H9 (cell line): ENCODE measurements at regions not wholly inside any gene's neighbourhood (a gene's known extent, or its start where the extent isn't known, plus 50 kb on each side); places are given as distances from the start of the nearest gene placed in this dataset.

Source experiments
- DNase-seq: peaks from one replicate; pipeline ENCODE4 v3.0.0-alpha.2; 2017
- H2AFZ ChIP-seq: one replicate; pipeline ENCODE4 v1.6.1; 2013; ENCODE audit warnings: mild to moderate bottlenecking, low read length, control low read depth, moderate library complexity
- H2AK5ac ChIP-seq: 2 replicates; pipeline ENCODE4 v1.6.1; 2013; ENCODE audit warnings: low read length, control low read depth, mixed read lengths; ENCODE audit not compliant: insufficient read length
- H2BK120ac ChIP-seq: one replicate; pipeline ENCODE4 v1.6.1; 2013; ENCODE audit warnings: low read depth, mild to moderate bottlenecking, low read length, control low read depth, inconsistent platforms; ENCODE audit not compliant: poor library complexity, severe bottlenecking
- H2BK12ac ChIP-seq: 2 replicates; pipeline ENCODE4 v1.6.1; 2013; ENCODE audit warnings: low read length, control low read depth, mixed read lengths, low read depth; ENCODE audit not compliant: insufficient read length
- H2BK15ac ChIP-seq: 2 replicates; pipeline ENCODE4 v1.6.1; 2013; ENCODE audit warnings: low read depth, low read length, control low read depth
- H2BK20ac ChIP-seq: one replicate; pipeline ENCODE4 v1.6.1; 2013; ENCODE audit warnings: low read depth, mild to moderate bottlenecking, low read length, control low read depth, inconsistent platforms; ENCODE audit not compliant: poor library complexity, severe bottlenecking
- H2BK5ac ChIP-seq: 2 replicates; pipeline ENCODE4 v1.6.1; 2013; ENCODE audit warnings: low read length, control low read depth, mixed read lengths; ENCODE audit not compliant: insufficient read length
- H3K14ac ChIP-seq: 2 replicates; pipeline ENCODE4 v1.6.1; 2013; ENCODE audit warnings: low read length, control low read depth; ENCODE audit not compliant: insufficient read depth
- H3K18ac ChIP-seq: 2 replicates; pipeline ENCODE4 v1.6.1; 2013; ENCODE audit warnings: low read depth, mild to moderate bottlenecking, mixed read lengths, low read length, control low read depth; ENCODE audit not compliant: insufficient read length
- H3K23ac ChIP-seq: 2 replicates; pipeline ENCODE4 v1.6.1; 2013; ENCODE audit warnings: low read length, control low read depth, mixed read lengths, low read depth; ENCODE audit not compliant: insufficient read length
- H3K23me2 ChIP-seq: 2 replicates; pipeline ENCODE4 v1.6.1; 2013; ENCODE audit warnings: low read depth, mild to moderate bottlenecking, mixed read lengths, low read length, control low read depth; ENCODE audit not compliant: insufficient read length, poor library complexity, severe bottlenecking
- H3K27ac ChIP-seq: 2 replicates; pipeline ENCODE4 v1.5.1; 2013; ENCODE audit warnings: low read length, control low read depth, mixed read lengths, low read depth; ENCODE audit not compliant: insufficient read length
- H3K27me3 ChIP-seq: 2 replicates; pipeline ENCODE4 v1.6.1; 2013; ENCODE audit warnings: low read length, control low read depth, inconsistent platforms; ENCODE audit not compliant: insufficient read depth
- H3K4ac ChIP-seq: 2 replicates; pipeline ENCODE4 v1.6.1; 2013; ENCODE audit warnings: low read depth, mild to moderate bottlenecking, control low read depth, inconsistent platforms, low read length, moderate library complexity
- H3K4me1 ChIP-seq: 2 replicates; pipeline ENCODE4 v1.6.1; 2013; ENCODE audit warnings: low read length, control low read depth, inconsistent platforms; ENCODE audit not compliant: insufficient read depth
- H3K4me2 ChIP-seq: 2 replicates; pipeline ENCODE4 v1.6.1; 2013; ENCODE audit warnings: low read length, control low read depth, mixed read lengths; ENCODE audit not compliant: insufficient read length, insufficient read depth
- H3K56ac ChIP-seq: 2 replicates; pipeline ENCODE4 v1.6.1; 2013; ENCODE audit warnings: low read depth, mild to moderate bottlenecking, mixed read lengths, low read length, control low read depth; ENCODE audit not compliant: insufficient read length
- H3K79me1 ChIP-seq: 2 replicates; pipeline ENCODE4 v1.6.1; 2013; ENCODE audit warnings: low read depth, mild to moderate bottlenecking, moderate library complexity, low read length, control low read depth, inconsistent platforms; ENCODE audit not compliant: insufficient read depth, poor library complexity, severe bottlenecking
- H3K79me2 ChIP-seq: 2 replicates; pipeline ENCODE4 v1.6.1; 2013; ENCODE audit warnings: low read length, control low read depth, inconsistent platforms; ENCODE audit not compliant: insufficient read depth
- H3K9ac ChIP-seq: 2 replicates; pipeline ENCODE4 v1.6.1; 2013; ENCODE audit warnings: low read length, control low read depth, mixed read lengths; ENCODE audit not compliant: insufficient read length; ENCODE audit errors: extremely low read depth
- H3K9me3 ChIP-seq: one replicate; pipeline ENCODE4 v1.6.1; 2013; ENCODE audit warnings: low read depth, low read length, inconsistent platforms; ENCODE audit not compliant: control insufficient read depth
- H3T11ph ChIP-seq: one replicate; pipeline ENCODE4 v1.6.1; 2013; ENCODE audit warnings: mild to moderate bottlenecking, low read length, control low read depth, inconsistent platforms
- H4K20me1 ChIP-seq: one replicate; pipeline ENCODE4 v1.6.1; 2013; ENCODE audit not compliant: control insufficient read depth, insufficient read length, insufficient read depth
- H4K5ac ChIP-seq: 2 replicates; pipeline ENCODE4 v1.6.1; 2013; ENCODE audit warnings: low read depth, mild to moderate bottlenecking, mixed read lengths, low read length, control low read depth; ENCODE audit not compliant: insufficient read length
- H4K8ac ChIP-seq: replicated peaks from 2 replicates; pipeline ENCODE4 v1.6.1; 2013; ENCODE audit warnings: low read length, control low read depth, mixed read lengths, low read depth; ENCODE audit not compliant: insufficient read length
- H4K91ac ChIP-seq: 2 replicates; pipeline ENCODE4 v1.6.1; 2013; ENCODE audit warnings: low read depth, mild to moderate bottlenecking, moderate library complexity, mixed read lengths, low read length, control low read depth; ENCODE audit not compliant: insufficient read length
- H3K27ac Mint-ChIP-seq, 3 experiments: 2 replicates in 2 of 3; 3 replicates in 1 of 3; pipeline ENCODE4 v1.8.0; 2020 to 2021; ENCODE audit warnings: mixed read lengths in 3 of 3, mild to moderate bottlenecking in 1 of 3, moderate library complexity in 1 of 3
- H3K27me3 Mint-ChIP-seq: 2 replicates; pipeline ENCODE4 v1.8.0; 2021; ENCODE audit warnings: low read depth, mild to moderate bottlenecking, moderate library complexity, mixed read lengths
- H3K36me3 Mint-ChIP-seq, 3 experiments: 2 replicates in 2 of 3; 3 replicates in 1 of 3; pipeline ENCODE4 v1.8.0; 2020 to 2021; ENCODE audit warnings: low read depth in 3 of 3, mixed read lengths in 3 of 3; ENCODE audit not compliant: insufficient read depth in 1 of 3
- H3K4me1 Mint-ChIP-seq, 2 experiments: 2 replicates each; pipeline ENCODE4 v1.8.0; 2020; ENCODE audit warnings: mixed read lengths in 2 of 2
- H3K4me3 Mint-ChIP-seq, 2 experiments: 2 replicates in 1 of 2; 3 replicates in 1 of 2; pipeline ENCODE4 v1.8.0; 2020 to 2021; ENCODE audit warnings: mild to moderate bottlenecking in 2 of 2, mixed read lengths in 2 of 2, moderate library complexity in 1 of 2
- H3K9me3 Mint-ChIP-seq, 2 experiments: 2 replicates in 1 of 2; 3 replicates in 1 of 2; pipeline ENCODE4 v1.8.0; 2020; ENCODE audit warnings: mild to moderate bottlenecking in 2 of 2, mixed read lengths in 2 of 2, moderate library complexity in 1 of 2
- CTCF ChIP-seq: fragments of 200-600 bp; sonication (generic); conservative IDR thresholded peaks from 3 replicates; pipeline ENCODE4 v1.8.0; 2021; ENCODE audit warnings: antibody characterized with exemption, mild to moderate bottlenecking
- WGBS: extraction: QIAGEN DNeasy Blood & Tissue Kit; methylation state at CpG from one replicate; pipeline ENCODE4 v1.1.7; 2013; ENCODE audit warnings: missing lambda C conversion rate, low lambda C conversion rate, mixed read lengths; ENCODE audit not compliant: insufficient read length; ENCODE audit errors: extremely low coverage; 5-methylcytosine and 5-hydroxymethylcytosine counted together

DNA sequence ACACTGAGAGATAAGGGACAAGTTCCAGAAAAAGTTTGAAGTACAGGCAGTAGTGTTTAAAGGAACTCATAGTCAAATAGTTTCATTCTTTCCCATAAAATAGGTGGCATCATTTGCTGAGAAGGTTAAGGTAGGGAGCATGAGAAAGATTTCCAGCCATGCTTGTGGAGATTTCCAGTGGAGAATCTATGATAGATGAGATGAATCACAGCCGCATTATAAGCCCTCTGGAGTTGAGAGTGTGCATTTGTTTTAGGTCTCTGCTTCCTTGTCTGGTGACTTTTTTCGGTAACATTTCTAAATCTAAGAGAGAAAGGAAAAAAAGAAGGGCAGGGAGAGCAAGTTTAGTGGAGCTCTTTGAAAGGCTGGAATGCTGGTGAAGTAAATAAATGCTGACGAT lies 108.7 kb downstream of the DISP1 start:
- Histone ChIP-seq H3K56ac (no peak overlapping the region), H4K8ac (no peak overlapping the region), H3K9ac (no peak overlapping the region), H3K4me2 (no peak overlapping the region), H3K9me3 (no peaks in the 10 kb centered on the region), H2BK15ac (no peak overlapping the region), H2BK20ac (no peak overlapping the region), H4K20me1 (no peaks in the 10 kb centered on the region), H2BK12ac (no peak overlapping the region), H3K4ac (no peak overlapping the region), H3K4me1 (0 out of 2 replicates have a peak, but pooled peaks cover 2% of the 10 kb centered on the region), H3K14ac (no peak overlapping the region), H4K91ac (no peak overlapping the region), H3K79me1 (no peaks in the 10 kb centered on the region), H2AK5ac (no peak overlapping the region), H3T11ph (no peak overlapping the region), H3K27me3 (no peaks in the 10 kb centered on the region), H3K27ac (no peak overlapping the region), H2AFZ (no peak overlapping the region), H3K23me2 (no peaks in the 10 kb centered on the region), H3K18ac (no peak overlapping the region), H3K23ac (no peak overlapping the region), H4K5ac (no peak overlapping the region), H3K79me2 (no peaks in the 10 kb centered on the region), H2BK120ac (no peak overlapping the region), H2BK5ac (no peak overlapping the region)
- Mint-ChIP-seq H3K36me3 (no peaks in the 10 kb centered on the region), H3K9me3 (no peaks in the 10 kb centered on the region), H3K4me3 (no peak overlapping the region), H3K27me3 (no peaks in the 10 kb centered on the region), H3K4me1 (peaks cover 21 to 33% of the 10 kb centered on the region in 2 experiments), H3K27ac (no peak overlapping the region)
- no peak for DNase-seq
- TF ChIP-seq CTCF: no peak
- no CpG with 5 or more reads among the region's 3 CpGs for WGBS
